PC-9 (cell line): ENCODE measurements at regions not wholly inside any gene's neighbourhood (a gene's known extent, or its start where the extent isn't known, plus 50 kb on each side); places are given as distances from the start of the nearest gene placed in this dataset.

ENCODE experiments used
- BruUV-seq: library from RNA; stranded (reverse); fragments of 400-500 nt; replicated peaks from 2 replicates; lab custom pipeline; 2021; lab: Mats Ljungman, UMichigan
- CTCF ChIA-PET: fragments of 300-600 bp; sonication (Branson Sonifier 250); formaldehyde crosslinking; loops from one replicate; lab custom pipeline; 2022; ENCODE audit warnings: antibody characterized with exemption; lab: Charles Lee
- POLR2A ChIA-PET: fragments of 300-600 bp; sonication (Branson Sonifier 250); formaldehyde crosslinking; loops from one replicate; lab custom pipeline; 2022; ENCODE audit warnings: antibody characterized with exemption; ENCODE audit not compliant: unreplicated experiment; lab: Charles Lee
- DNase-seq, 2 experiments: peaks; one replicate each; pipeline versions ENCODE4 v3.0.0 to v3.0.0-alpha.2; 2015 to 2022; ENCODE audit warnings: mixed read lengths in 1 of 2
- H2AFZ ChIP-seq: fragments of 200-600 bp; sonication (generic); 2 replicates; pipeline ENCODE4 v1.8.1; 2017; ENCODE audit warnings: antibody characterized with exemption
- H3F3A ChIP-seq: fragments of 200-600 bp; sonication (generic); 2 replicates; pipeline ENCODE4 v1.8.1; 2017; ENCODE audit warnings: antibody characterized with exemption, mild to moderate bottlenecking, low read depth; ENCODE audit not compliant: insufficient read depth
- H3K27ac ChIP-seq: fragments of 200-600 bp; sonication (generic); 2 replicates; pipeline ENCODE4 v1.6.1; 2016; ENCODE audit warnings: mixed run types
- H3K27me3 ChIP-seq: fragments of 200-600 bp; sonication (generic); 2 replicates; pipeline ENCODE4 v1.6.1; 2016; ENCODE audit warnings: low read depth, mixed run types; ENCODE audit not compliant: insufficient read depth
- H3K36me3 ChIP-seq: fragments of 200-600 bp; sonication (generic); 2 replicates; pipeline ENCODE4 v1.6.1; 2016; ENCODE audit warnings: low read depth, mixed run types
- H3K4me1 ChIP-seq: fragments of 200-600 bp; sonication (generic); replicated peaks from 2 replicates; pipeline ENCODE4 v1.6.1; 2016; ENCODE audit warnings: mixed run types; ENCODE audit not compliant: insufficient read depth
- H3K4me2 ChIP-seq: fragments of 200-600 bp; sonication (generic); 2 replicates; pipeline ENCODE4 v1.6.1; 2017; ENCODE audit warnings: mixed run types
- H3K4me3 ChIP-seq: fragments of 200-600 bp; sonication (generic); 2 replicates; pipeline ENCODE4 v1.6.1; 2016; ENCODE audit warnings: mixed run types
- H3K79me2 ChIP-seq: fragments of 200-600 bp; sonication (generic); 2 replicates; pipeline ENCODE4 v1.6.1; 2017; ENCODE audit warnings: low read depth, mixed run types
- H3K9me2 ChIP-seq: fragments of 200-600 bp; sonication (generic); 2 replicates; pipeline ENCODE4 v1.8.1; 2017; ENCODE audit warnings: mild to moderate bottlenecking; ENCODE audit not compliant: insufficient read depth
- H3K9me3 ChIP-seq: fragments of 200-600 bp; sonication (generic); 2 replicates; pipeline ENCODE4 v1.8.1; 2016; ENCODE audit warnings: low read depth; ENCODE audit not compliant: insufficient read depth
- H4K20me1 ChIP-seq: fragments of 200-600 bp; sonication (generic); 2 replicates; pipeline ENCODE4 v1.8.1; 2017; ENCODE audit not compliant: insufficient read depth
- CTCF ChIP-seq: fragments of 200-600 bp; sonication (generic); conservative IDR thresholded peaks from 2 replicates; pipeline ENCODE4 v1.6.1; 2017; ENCODE audit warnings: mixed run types, antibody characterized with exemption, mild to moderate bottlenecking, moderate library complexity
- EZH2 ChIP-seq: fragments of 200-600 bp; sonication (generic); IDR thresholded peaks from 2 replicates; pipeline ENCODE4 v1.8.0; 2017; ENCODE audit warnings: antibody characterized with exemption, low read depth
- intact Hi-C: fragments of 100-400 bp; cut with micrococcal nuclease; formaldehyde crosslinking; loops from one replicate; pipeline ENCODE4 v1.10.0; 2022; ENCODE audit not compliant: unreplicated experiment

DNA sequence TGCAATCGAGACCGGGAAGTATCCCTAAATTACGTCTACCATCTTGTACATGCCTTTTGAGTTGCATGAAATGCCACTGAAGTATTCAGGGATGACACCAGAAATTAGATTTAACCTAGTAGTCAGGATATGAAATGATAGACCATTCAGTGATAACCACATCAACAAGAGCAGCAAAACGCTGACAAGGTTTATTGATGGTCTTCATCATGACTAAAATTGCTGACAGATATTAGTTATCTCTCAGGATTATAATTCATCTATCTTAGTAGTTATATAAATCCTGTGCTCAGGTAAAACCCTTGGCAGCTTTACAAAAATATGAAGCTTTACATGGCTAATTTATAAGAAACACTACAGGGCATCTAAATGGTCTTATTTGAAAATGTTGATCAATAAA lies 1104.7 kb downstream of the EFNA5 start:
- no peaks in the 10 kb centered on the region for H3K79me2 ChIP-seq
- H3K9me3 ChIP-seq = no peaks in the 10 kb centered on the region
- H4K20me1 ChIP-seq = no peaks in the 10 kb centered on the region
- ChIA-PET CTCF (no interaction called here), POLR2A (no interaction called here)
- H3K4me3 ChIP-seq = no peak overlapping the region
- no TSS peak for BruUV-seq
- peaks cover 9% of the 10 kb centered on the region; the same call in 1 of the 2 replicates for H3K9me2 ChIP-seq
- no peak overlapping the region for H3K27ac ChIP-seq
- intact Hi-C loops = no loop called here
- H3K4me1 ChIP-seq = no peaks in the 10 kb centered on the region
- no peaks in the 10 kb centered on the region for H3K36me3 ChIP-seq
- no peaks in the 10 kb centered on the region for H3F3A ChIP-seq
- no peak for DNase-seq
- no peak overlapping the region for H2AFZ ChIP-seq
- H3K4me2 ChIP-seq = no peak overlapping the region
- no peak for TF ChIP-seq CTCF
- no peak for TF ChIP-seq EZH2
- no peaks in the 10 kb centered on the region for H3K27me3 ChIP-seq

GRCh38 chr5:106545325-106545724 lies 1125.4 kb downstream of the EFNA5 start:
- no peaks in the 10 kb centered on the region for H4K20me1 ChIP-seq
- H3K9me3 ChIP-seq = peaks cover 24% of the 10 kb centered on the region
- no peaks in the 10 kb centered on the region for H3K9me2 ChIP-seq
- ChIA-PET POLR2A (no interaction called here), CTCF (no interaction called here)
- no peak overlapping the region for H3K4me2 ChIP-seq
- no TSS peak for BruUV-seq
- H3K27me3 ChIP-seq = no peaks in the 10 kb centered on the region
- H3K79me2 ChIP-seq = no peaks in the 10 kb centered on the region
- no peaks in the 10 kb centered on the region for H3K36me3 ChIP-seq
- H3K4me3 ChIP-seq = no peak overlapping the region
- no peak overlapping the region for H2AFZ ChIP-seq
- H3K27ac ChIP-seq = no peak overlapping the region
- no peak for DNase-seq
- H3F3A ChIP-seq = no peaks in the 10 kb centered on the region
- TF ChIP-seq EZH2 = no peak
- no peak for TF ChIP-seq CTCF
- no peaks in the 10 kb centered on the region for H3K4me1 ChIP-seq
- intact Hi-C loops = no loop called here

- TF ChIP-seq CTCF = no peak
- no peak for TF ChIP-seq EZH2
- H3K4me3 ChIP-seq = no peak overlapping the region
- H3K4me1 ChIP-seq = no peaks in the 10 kb centered on the region
- peaks cover 20% of the 10 kb centered on the region for H3K9me3 ChIP-seq
- H3K4me2 ChIP-seq = no peak overlapping the region
- H3K79me2 ChIP-seq = no peaks in the 10 kb centered on the region
- no peak overlapping the region for H3K27ac ChIP-seq
- no peaks in the 10 kb centered on the region for H3F3A ChIP-seq
- no peaks in the 10 kb centered on the region for H4K20me1 ChIP-seq
- no peak for DNase-seq
- CTCF ChIA-PET = no interaction called here
- H3K36me3 ChIP-seq = no peaks in the 10 kb centered on the region
- H3K27me3 ChIP-seq = no peaks in the 10 kb centered on the region
- H2AFZ ChIP-seq = no peak overlapping the region
- BruUV-seq = no TSS peak
- H3K9me2 ChIP-seq = no peaks in the 10 kb centered on the region
- POLR2A ChIA-PET = interaction anchor here (0.7 kb wide), 1 partner anchor 1301 kb away, joined by 3 read pairs; no protein-coding TSS in a partner anchor
- intact Hi-C loops = no loop called here
Observed at GRCh38 chr5:106543330-106543729, 1127.4 kb downstream of the EFNA5 start.
